Ishikawa (cell line): ENCODE measurements at regions not wholly inside any gene's neighbourhood (a gene's known extent, or its start where the extent isn't known, plus 50 kb on each side); places are given as distances from the start of the nearest gene placed in this dataset.

Experiments used
- CEBPB ChIP-seq: IDR thresholded peaks from 2 replicates; pipeline ENCODE4 v1.6.1; 2012
- CREB1 ChIP-seq: IDR thresholded peaks from 2 replicates; pipeline ENCODE4 v1.6.1; 2012; ENCODE audit warnings: low read depth
- EGR1 ChIP-seq: IDR thresholded peaks from 2 replicates; pipeline ENCODE4 v1.6.1; 2012
- EP300 ChIP-seq: IDR thresholded peaks from 2 replicates; pipeline ENCODE4 v1.6.1; 2012; ENCODE audit warnings: borderline replicate concordance
- FOXM1 ChIP-seq: IDR thresholded peaks from 2 replicates; pipeline ENCODE4 v1.6.1; 2012; ENCODE audit warnings: low read depth, borderline replicate concordance
- MAX ChIP-seq: IDR thresholded peaks from 2 replicates; pipeline ENCODE4 v1.6.1; 2012
- NFIC ChIP-seq: IDR thresholded peaks from 2 replicates; pipeline ENCODE4 v1.6.1; 2012
- RAD21 ChIP-seq: IDR thresholded peaks from 2 replicates; pipeline ENCODE4 v1.6.1; 2012; ENCODE audit warnings: low read depth
- REST ChIP-seq: IDR thresholded peaks from 2 replicates; pipeline ENCODE4 v1.6.1; 2012; ENCODE audit warnings: low read depth, mild to moderate bottlenecking
- TAF1 ChIP-seq: IDR thresholded peaks from 2 replicates; pipeline ENCODE4 v1.6.1; 2012; ENCODE audit warnings: low read depth, mild to moderate bottlenecking
- TCF12 ChIP-seq: IDR thresholded peaks from 2 replicates; pipeline ENCODE4 v1.6.1; 2012; ENCODE audit warnings: low read depth
- TEAD4 ChIP-seq: IDR thresholded peaks from 2 replicates; pipeline ENCODE4 v1.6.1; 2012
- USF1 ChIP-seq: IDR thresholded peaks from 2 replicates; pipeline ENCODE4 v1.6.1; 2012
- YY1 ChIP-seq: IDR thresholded peaks from 2 replicates; pipeline ENCODE4 v1.6.1; 2012; ENCODE audit warnings: low read depth
- ZBTB7A ChIP-seq: IDR thresholded peaks from 2 replicates; pipeline ENCODE4 v1.6.1; 2012; ENCODE audit warnings: low read depth

- TF ChIP-seq EGR1 (no peak), NFIC (no peak), YY1 (no peak), CREB1 (no peak), EP300 (no peak), ZBTB7A (no peak), TCF12 (no peak), USF1 (no peak), TAF1 (no peak), TEAD4 (no peak)
Measured at GRCh38 chr20:61052195-61052750, 199.8 kb upstream of the CDH4 start.

DNA sequence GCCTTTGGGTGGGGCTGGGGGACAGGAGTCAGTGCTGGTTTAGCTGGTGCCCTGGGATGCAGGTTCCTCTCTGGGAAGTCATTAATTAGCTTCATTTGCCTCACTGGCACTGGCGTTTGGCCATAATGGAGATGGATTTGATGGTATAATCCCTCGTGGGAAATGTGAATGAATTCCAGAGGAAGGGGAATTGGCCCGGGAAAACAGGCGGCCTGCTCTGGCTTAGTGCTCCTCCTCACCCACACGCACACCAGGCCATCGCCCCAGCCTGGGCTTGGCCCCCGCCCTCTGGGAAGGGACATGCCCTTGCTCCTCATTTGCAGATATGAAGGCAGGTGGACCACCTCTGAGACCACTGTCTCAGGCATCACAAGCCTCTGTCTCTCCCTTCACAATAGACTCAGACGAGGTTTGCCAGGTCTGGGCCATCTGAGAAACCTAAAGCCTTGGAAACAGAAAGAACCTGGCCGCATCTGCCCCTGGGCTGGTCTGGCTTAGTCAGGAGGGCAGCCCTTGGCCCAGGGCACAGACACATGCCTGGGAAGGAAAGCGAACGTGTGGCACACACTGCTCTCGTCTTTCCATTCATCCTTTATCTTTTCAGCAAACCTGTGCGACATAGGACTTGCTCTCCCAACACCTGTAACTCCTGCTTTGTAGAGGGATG, 199.2 kb upstream of the CDH4 start:
- TF ChIP-seq YY1 = no peak
- TF ChIP-seq NFIC = no peak
- no peak for TF ChIP-seq RAD21
- TF ChIP-seq USF1 = no peak
- no peak for TF ChIP-seq EGR1
- no peak for TF ChIP-seq MAX

GRCh38 chr20:61053487-61053886, 198.6 kb upstream of the CDH4 start:
- TF ChIP-seq TCF12 (no peak), ZBTB7A (no peak), TEAD4 (no peak), USF1 (no peak), EGR1 (no peak), EP300 (no peak), CEBPB (no peak), FOXM1 (no peak), RAD21 (no peak), CREB1 (no peak), REST (no peak), TAF1 (no peak), YY1 (no peak), MAX (no peak), NFIC (no peak)

DNA sequence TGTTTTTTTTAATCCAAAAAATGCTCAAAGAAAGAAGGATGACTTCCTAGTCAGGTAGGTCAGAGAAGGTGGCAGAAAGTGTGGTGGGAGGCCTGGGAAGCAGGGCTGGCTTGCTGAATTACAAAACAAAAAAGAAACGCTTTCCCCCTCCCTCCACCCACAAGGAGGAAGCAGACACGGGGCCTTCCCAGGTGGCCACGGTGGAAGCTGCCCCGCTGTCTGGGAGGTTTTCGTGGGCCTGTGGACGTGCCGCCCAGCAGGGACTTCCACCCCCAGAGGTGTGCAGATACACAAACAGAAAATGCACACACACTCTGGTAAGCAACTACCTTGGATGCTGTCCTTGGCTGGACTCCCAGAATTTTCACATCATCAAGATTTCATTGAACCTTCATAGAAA, 198.2 kb upstream of the CDH4 start:
- no peak for TF ChIP-seq EP300
- TF ChIP-seq YY1 = no peak
- TF ChIP-seq MAX = no peak
- no peak for TF ChIP-seq TCF12
- TF ChIP-seq TEAD4 = no peak
- no peak for TF ChIP-seq RAD21
- TF ChIP-seq NFIC = no peak
- no peak for TF ChIP-seq USF1
- no peak for TF ChIP-seq CEBPB
- no peak for TF ChIP-seq FOXM1
- TF ChIP-seq TAF1 = no peak

GRCh38 chr20:61054411-61054810, 197.7 kb upstream of the CDH4 start:
- TF ChIP-seq TEAD4 (no peak), TCF12 (no peak), EGR1 (no peak), YY1 (no peak), ZBTB7A (no peak), NFIC (no peak), EP300 (no peak), CREB1 (no peak), CEBPB (no peak), TAF1 (no peak), REST (no peak), FOXM1 (no peak)
